HEK293 (cell line): ENCODE measurements at regions not wholly inside any gene's neighbourhood (a gene's known extent, or its start where the extent isn't known, plus 50 kb on each side); places are given as distances from the start of the nearest gene placed in this dataset.

Experiments
- CTCF ChIA-PET: fragments of 350-600 bp; formaldehyde crosslinking; extraction: SDS; loops from one replicate; lab custom pipeline; 2021; ENCODE audit warnings: antibody characterized with exemption; lab: Yijun Ruan, JAX
- POLR2A ChIA-PET: fragments of 300-600 bp; formaldehyde crosslinking; extraction: SDS; loops from one replicate; lab custom pipeline; 2020; ENCODE audit warnings: antibody characterized with exemption, inconsistent platforms; lab: Yijun Ruan, JAX
- H3K27ac ChIP-seq: fragments of 200-500 bp; sonication (Bioruptor generic); 2 replicates; pipeline ENCODE4 v1.5.1; 2014; ENCODE audit warnings: low read depth, low read length, control low read depth, inconsistent platforms; ENCODE audit errors: extremely low read depth
- H3K36me3 ChIP-seq, 2 experiments: fragments of 200-500 bp in 1 of 2; sonication (Bioruptor generic) in 1 of 2; 1 replicate in 1 of 2; 2 replicates in 1 of 2; pipeline ENCODE4 v1.5.1; 2014 to 2017; ENCODE audit warnings: inconsistent platforms in 2 of 2, low read length in 2 of 2; ENCODE audit not compliant: control insufficient read depth in 2 of 2, insufficient read depth in 1 of 2
- H3K4me1 ChIP-seq: fragments of 200-500 bp; sonication (Bioruptor generic); 2 replicates; pipeline ENCODE4 v1.5.1; 2014; ENCODE audit warnings: mild to moderate bottlenecking, low read length, inconsistent platforms; ENCODE audit not compliant: control insufficient read depth, insufficient read depth
- H3K4me3 ChIP-seq: 2 replicates; pipeline ENCODE4 v1.5.1; 2011; ENCODE audit warnings: low read depth, mild to moderate bottlenecking, control low read depth, low read length, moderate library complexity
- H3K9me3 ChIP-seq: fragments of 200-500 bp; sonication (Bioruptor generic); 2 replicates; pipeline ENCODE4 v1.5.1; 2014; ENCODE audit warnings: low read depth, low read length, inconsistent platforms; ENCODE audit not compliant: control insufficient read depth, insufficient read depth
- CTCF ChIP-seq: fragments of 450-650 bp; formaldehyde crosslinking; IDR thresholded peaks from 2 replicates; pipeline ENCODE4 v1.5.1; 2016; ENCODE audit warnings: missing biosample characterization, missing genetic modification characterization
- EGR2 ChIP-seq: fragments of 450-650 bp; formaldehyde crosslinking; IDR thresholded peaks from 2 replicates; pipeline ENCODE4 v1.5.1; 2016; ENCODE audit warnings: low read depth, missing biosample characterization, missing genetic modification characterization
- GLIS2 ChIP-seq: fragments of 450-650 bp; formaldehyde crosslinking; IDR thresholded peaks from 2 replicates; pipeline ENCODE4 v1.5.1; 2016; ENCODE audit warnings: missing biosample characterization, missing genetic modification characterization
- HOXD13 ChIP-seq: sonication (generic); formaldehyde crosslinking; IDR thresholded peaks from 2 replicates; pipeline ENCODE4 v1.8.0; 2022; ENCODE audit warnings: missing genetic modification reagents, borderline replicate concordance
- MEIS1 ChIP-seq: sonication (generic); formaldehyde crosslinking; IDR thresholded peaks from 2 replicates; pipeline ENCODE4 v1.8.1; 2022; ENCODE audit warnings: missing genetic modification reagents, mild to moderate bottlenecking, borderline replicate concordance
- PRDM4 ChIP-seq: fragments of 450-650 bp; formaldehyde crosslinking; IDR thresholded peaks from 2 replicates; pipeline ENCODE4 v1.5.1; 2017; ENCODE audit warnings: missing biosample characterization, missing genetic modification characterization
- SP3 ChIP-seq: fragments of 450-650 bp; formaldehyde crosslinking; IDR thresholded peaks from 2 replicates; pipeline ENCODE4 v1.5.1; 2016; ENCODE audit warnings: missing biosample characterization, missing genetic modification characterization
- TRIM28 ChIP-seq: IDR thresholded peaks from 2 replicates; pipeline ENCODE4 v1.6.1; 2011; ENCODE audit warnings: low read length, control low read depth, borderline replicate concordance
- YY1 ChIP-seq: fragments of 450-650 bp; formaldehyde crosslinking; IDR thresholded peaks from 2 replicates; pipeline ENCODE4 v1.5.1; 2018; ENCODE audit warnings: missing biosample characterization, missing genetic modification characterization
- ZBTB11 ChIP-seq: fragments of 450-650 bp; formaldehyde crosslinking; conservative IDR thresholded peaks from 2 replicates; pipeline ENCODE4 v1.5.1; 2016; ENCODE audit warnings: low read depth, missing biosample characterization, missing genetic modification characterization
- ZNF148 ChIP-seq: fragments of 450-650 bp; formaldehyde crosslinking; IDR thresholded peaks from 2 replicates; pipeline ENCODE4 v1.5.0; 2017; ENCODE audit warnings: missing biosample characterization, missing genetic modification characterization, borderline replicate concordance
- ZNF18 ChIP-seq: fragments of 450-650 bp; formaldehyde crosslinking; IDR thresholded peaks from 2 replicates; pipeline ENCODE4 v1.5.1; 2016; ENCODE audit warnings: missing biosample characterization, missing genetic modification characterization
- ZNF202 ChIP-seq: fragments of 450-650 bp; formaldehyde crosslinking; IDR thresholded peaks from 2 replicates; pipeline ENCODE4 v1.5.1; 2016; ENCODE audit warnings: missing biosample characterization, missing genetic modification characterization, borderline replicate concordance
- ZNF274 ChIP-seq, 2 experiments: fragments of 200-500 bp in 1 of 2; fragments of 450-650 bp in 1 of 2; sonication (Bioruptor generic) in 1 of 2; formaldehyde crosslinking in 1 of 2; IDR thresholded peaks; 2 replicates each; pipeline versions ENCODE4 v1.5.1 to v1.6.1; 2014 to 2016; ENCODE audit warnings: borderline replicate concordance in 1 of 2, inconsistent platforms in 1 of 2, low read length in 1 of 2, missing biosample characterization in 1 of 2, missing genetic modification characterization in 1 of 2
- ZNF473 ChIP-seq: fragments of 450-650 bp; formaldehyde crosslinking; IDR thresholded peaks from 2 replicates; pipeline ENCODE4 v1.5.1; 2017; ENCODE audit warnings: missing biosample characterization, missing genetic modification characterization
- ZNF488 ChIP-seq: fragments of 450-650 bp; formaldehyde crosslinking; IDR thresholded peaks from 2 replicates; pipeline ENCODE4 v1.5.1; 2016; ENCODE audit warnings: missing biosample characterization, missing genetic modification characterization
- ZNF549 ChIP-seq: fragments of 450-650 bp; IDR thresholded peaks from 2 replicates; pipeline ENCODE4 v1.5.1; 2018; ENCODE audit warnings: missing biosample characterization, missing genetic modification characterization, mild to moderate bottlenecking, inconsistent platforms, moderate library complexity
- ZNF555 ChIP-seq: fragments of 450-650 bp; formaldehyde crosslinking; conservative IDR thresholded peaks from 2 replicates; pipeline ENCODE4 v1.5.1; 2017; ENCODE audit warnings: missing biosample characterization, mild to moderate bottlenecking, missing genetic modification characterization, inconsistent platforms
- ZNF692 ChIP-seq: fragments of 450-650 bp; formaldehyde crosslinking; IDR thresholded peaks from 2 replicates; pipeline ENCODE4 v1.5.1; 2016; ENCODE audit warnings: missing biosample characterization, missing genetic modification characterization
- ZNF747 ChIP-seq: fragments of 450-650 bp; formaldehyde crosslinking; IDR thresholded peaks from 2 replicates; pipeline ENCODE4 v1.5.1; 2016; ENCODE audit warnings: missing biosample characterization, missing genetic modification characterization
- ZNF776 ChIP-seq: fragments of 450-650 bp; formaldehyde crosslinking; IDR thresholded peaks from 2 replicates; pipeline ENCODE4 v1.5.0; 2017; ENCODE audit warnings: missing biosample characterization, missing genetic modification characterization, borderline replicate concordance
- ZXDB ChIP-seq: fragments of 450-650 bp; formaldehyde crosslinking; IDR thresholded peaks from 2 replicates; pipeline ENCODE4 v1.5.1; 2016; ENCODE audit warnings: missing biosample characterization, missing genetic modification characterization

- no peak for TF ChIP-seq YY1 (tag by site-specific recombination)
- no peak for TF ChIP-seq SP3 (tag by site-specific recombination)
- no peak for TF ChIP-seq EGR2 (tag by site-specific recombination)
- no peak for TF ChIP-seq ZNF555
- TF ChIP-seq, all 188 proteins: peak for 0
Measured at GRCh38 chr4:155033604-155034003, 174.8 kb upstream of the NPY2R start (continued).

- Histone ChIP-seq H3K36me3 (no peaks in the 10 kb centered on the region), H3K9me3 (no peaks in the 10 kb centered on the region), H3K4me1 (no peaks in the 10 kb centered on the region), H3K27ac (no peak overlapping the region), H3K4me3 (no peak overlapping the region)
- ChIA-PET POLR2A (no interaction called here), CTCF (interaction anchor here (0.5 to 1.1 kb wide), 2 partner anchors 9 to 11 kb away, joined by 3 to 4 read pairs; no protein-coding TSS in a partner anchor)
- TF ChIP-seq ZNF473 (no peak), GLIS2 (tag by site-specific recombination) (no peak), ZXDB (tag by site-specific recombination) (no peak), TRIM28 (no peak), ZBTB11 (tag by site-specific recombination) (no peak), MEIS1 (CRISPR knock-in tag) (no peak), ZNF148 (tag by site-specific recombination) (no peak), CTCF (tag by site-specific recombination) (no peak), ZNF692 (tag by site-specific recombination) (no peak), ZNF274 (IDR thresholded peaks at IDR 0.05; ENCODE audit: low read length) (no peak), ZNF274 (tag by site-specific recombination; IDR thresholded peaks at IDR 0.05; ENCODE audit: borderline replicate concordance) (no peak), ZNF488 (tag by site-specific recombination) (no peak), ZNF549 (tag by site-specific recombination) (no peak), ZNF776 (tag by site-specific recombination) (no peak), HOXD13 (CRISPR knock-in tag) (no peak), ZNF202 (no peak), PRDM4 (tag by site-specific recombination) (no peak), ZNF18 (no peak), ZNF747 (tag by site-specific recombination) (no peak)
Measured at GRCh38 chr4:155037031-155037430, 171.4 kb upstream of the NPY2R start.
